Ishikawa (cell line): ENCODE measurements at regions not wholly inside any gene's neighbourhood (a gene's known extent, or its start where the extent isn't known, plus 50 kb on each side); places are given as distances from the start of the nearest gene placed in this dataset.

ENCODE experiments used
- CEBPB ChIP-seq: IDR thresholded peaks from 2 replicates; pipeline ENCODE4 v1.6.1; 2012
- RAD21 ChIP-seq: IDR thresholded peaks from 2 replicates; pipeline ENCODE4 v1.6.1; 2012; ENCODE audit warnings: low read depth
- TCF12 ChIP-seq: IDR thresholded peaks from 2 replicates; pipeline ENCODE4 v1.6.1; 2012; ENCODE audit warnings: low read depth
- TEAD4 ChIP-seq: IDR thresholded peaks from 2 replicates; pipeline ENCODE4 v1.6.1; 2012
- YY1 ChIP-seq: IDR thresholded peaks from 2 replicates; pipeline ENCODE4 v1.6.1; 2012; ENCODE audit warnings: low read depth
- TF ChIP-seq, protein P1 (sequence below): IDR thresholded peaks from 2 replicates; pipeline ENCODE4 v1.6.1; 2012; ENCODE audit warnings: low read depth, mild to moderate bottlenecking

DNA sequence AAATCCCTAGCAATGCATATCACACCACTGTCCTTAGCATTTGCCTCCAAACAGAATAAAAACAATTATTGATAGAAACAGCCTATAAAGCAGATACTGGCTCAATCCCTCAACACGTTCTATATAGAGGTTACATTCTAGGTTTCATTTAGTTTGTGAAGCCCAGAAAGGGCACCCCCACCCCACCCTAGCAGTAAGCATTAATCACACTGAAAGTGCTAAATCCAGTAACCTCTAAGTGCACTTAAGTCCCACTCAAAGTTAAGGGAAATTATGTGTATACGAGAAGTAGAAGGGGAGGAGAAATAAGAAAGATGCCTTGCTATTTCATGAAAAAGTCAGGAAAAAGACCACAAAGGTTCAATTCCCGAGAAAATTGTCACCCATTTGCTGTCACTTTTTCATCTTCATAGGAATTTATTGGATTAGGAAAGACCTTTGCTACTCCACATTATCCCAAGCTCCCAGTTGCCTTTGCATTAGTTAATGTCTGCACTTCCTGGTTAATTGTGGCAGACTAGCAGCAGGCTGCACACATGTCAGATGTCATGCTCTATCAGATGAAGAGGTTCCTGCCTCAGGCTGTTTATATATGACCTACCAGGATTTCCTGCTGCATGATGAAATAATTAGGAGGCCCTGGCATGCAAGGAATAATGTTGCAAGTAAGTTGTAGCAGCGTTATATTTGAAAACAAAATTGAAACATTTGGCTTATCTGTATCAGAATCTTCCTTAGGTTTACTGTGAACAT lies 54.5 kb upstream of the LHX8 start:
- TF ChIP-seq, protein P1, sequence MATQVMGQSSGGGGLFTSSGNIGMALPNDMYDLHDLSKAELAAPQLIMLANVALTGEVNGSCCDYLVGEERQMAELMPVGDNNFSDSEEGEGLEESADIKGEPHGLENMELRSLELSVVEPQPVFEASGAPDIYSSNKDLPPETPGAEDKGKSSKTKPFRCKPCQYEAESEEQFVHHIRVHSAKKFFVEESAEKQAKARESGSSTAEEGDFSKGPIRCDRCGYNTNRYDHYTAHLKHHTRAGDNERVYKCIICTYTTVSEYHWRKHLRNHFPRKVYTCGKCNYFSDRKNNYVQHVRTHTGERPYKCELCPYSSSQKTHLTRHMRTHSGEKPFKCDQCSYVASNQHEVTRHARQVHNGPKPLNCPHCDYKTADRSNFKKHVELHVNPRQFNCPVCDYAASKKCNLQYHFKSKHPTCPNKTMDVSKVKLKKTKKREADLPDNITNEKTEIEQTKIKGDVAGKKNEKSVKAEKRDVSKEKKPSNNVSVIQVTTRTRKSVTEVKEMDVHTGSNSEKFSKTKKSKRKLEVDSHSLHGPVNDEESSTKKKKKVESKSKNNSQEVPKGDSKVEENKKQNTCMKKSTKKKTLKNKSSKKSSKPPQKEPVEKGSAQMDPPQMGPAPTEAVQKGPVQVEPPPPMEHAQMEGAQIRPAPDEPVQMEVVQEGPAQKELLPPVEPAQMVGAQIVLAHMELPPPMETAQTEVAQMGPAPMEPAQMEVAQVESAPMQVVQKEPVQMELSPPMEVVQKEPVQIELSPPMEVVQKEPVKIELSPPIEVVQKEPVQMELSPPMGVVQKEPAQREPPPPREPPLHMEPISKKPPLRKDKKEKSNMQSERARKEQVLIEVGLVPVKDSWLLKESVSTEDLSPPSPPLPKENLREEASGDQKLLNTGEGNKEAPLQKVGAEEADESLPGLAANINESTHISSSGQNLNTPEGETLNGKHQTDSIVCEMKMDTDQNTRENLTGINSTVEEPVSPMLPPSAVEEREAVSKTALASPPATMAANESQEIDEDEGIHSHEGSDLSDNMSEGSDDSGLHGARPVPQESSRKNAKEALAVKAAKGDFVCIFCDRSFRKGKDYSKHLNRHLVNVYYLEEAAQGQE, result no peak
- TF ChIP-seq RAD21 (no peak), TEAD4 (no peak), TCF12 (no peak), YY1 (no peak), CEBPB (no peak)
